GM12878 (cell line): ENCODE measurements at regions not wholly inside any gene's neighbourhood (a gene's known extent, or its start where the extent isn't known, plus 50 kb on each side); places are given as distances from the start of the nearest gene placed in this dataset.
"Not testable (repeated sequence)": the region's sequence is repeated elsewhere in the genome, so short reads cannot be mapped to it uniquely, and the experiment has no call there.

Source experiments
- ATAC-seq: fragments of 200-7000 bp; cut with Tn5 transposase; 3 replicates; pipeline ENCODE4 v1.9.1; 2020; ENCODE audit warnings: mild to moderate bottlenecking, moderate library complexity
- BruUV-seq: library from RNA; stranded (reverse); fragments of 400-500 nt; replicated peaks from 2 replicates; lab custom pipeline; 2021; lab: Mats Ljungman, UMichigan
- CTCF ChIA-PET: fragments of 300-600 bp; sonication (Branson Sonifier 250); formaldehyde crosslinking; extraction: SDS; loops from one replicate; lab custom pipeline; 2021; ENCODE audit warnings: inconsistent platforms; lab: Yijun Ruan, JAX
- POLR2A ChIA-PET: fragments of 350-600 bp; formaldehyde crosslinking; extraction: SDS; loops from one replicate; lab custom pipeline; 2021; ENCODE audit warnings: inconsistent platforms; lab: Charles Lee
- RAD21 ChIA-PET: fragments of 300-600 bp; sonication (Branson Sonifier 250); formaldehyde crosslinking; loops from one replicate; lab custom pipeline; 2023; ENCODE audit warnings: antibody characterized with exemption; ENCODE audit not compliant: unreplicated experiment; lab: Charles Lee
- SMC1A ChIA-PET: fragments of 300-600 bp; sonication (Branson Sonifier 250); formaldehyde crosslinking; loops from one replicate; lab custom pipeline; 2023; ENCODE audit not compliant: unreplicated experiment, uncharacterized antibody; lab: Charles Lee
- DNase-seq: peaks from one replicate; pipeline ENCODE4 v3.0.0-alpha.2; 2011; ENCODE audit warnings: low read depth, low spot score
- FAIRE-seq: peaks from 3 replicates; lab custom pipeline; 2011; peaks lifted over from hg19 to GRCh38; lab: Jason Lieb, UNC
- H2AFZ ChIP-seq: 2 replicates; pipeline ENCODE4 v1.6.0; 2011; ENCODE audit warnings: low read depth, low read length, control low read depth; ENCODE audit not compliant: control insufficient read depth
- H3K27ac ChIP-seq: 2 replicates; pipeline ENCODE4 v1.5.1; 2011; ENCODE audit warnings: control low read depth; ENCODE audit not compliant: control insufficient read depth, insufficient read depth
- H3K27me3 ChIP-seq, 2 experiments: replicated peaks in 1 of 2; 2 replicates each; pipeline versions ENCODE4 v1.6.0 to v1.6.1; 2011; ENCODE audit warnings: low read length in 1 of 2; ENCODE audit not compliant: control insufficient read depth in 2 of 2, insufficient read depth in 2 of 2
- H3K36me3 ChIP-seq, 2 experiments: 2 replicates each; pipeline ENCODE4 v1.5.1; 2011; ENCODE audit warnings: low read length in 1 of 2; ENCODE audit not compliant: control insufficient read depth in 2 of 2, insufficient read depth in 2 of 2
- H3K4me1 ChIP-seq: 2 replicates; pipeline ENCODE4 v1.6.1; 2011; ENCODE audit warnings: mild to moderate bottlenecking, low read length, moderate library complexity, mixed read lengths; ENCODE audit not compliant: control insufficient read depth, insufficient read depth
- H3K4me2 ChIP-seq: 2 replicates; pipeline ENCODE4 v1.6.0; 2011; ENCODE audit warnings: control low read depth; ENCODE audit not compliant: control insufficient read depth, insufficient read depth
- H3K4me3 ChIP-seq: fragments of 200-600 bp; sonication (generic); 2 replicates; pipeline ENCODE4 v1.5.1; 2016
- H3K79me2 ChIP-seq: 2 replicates; pipeline ENCODE4 v1.6.0; 2011; ENCODE audit warnings: low read length; ENCODE audit not compliant: control insufficient read depth, insufficient read depth
- H3K9ac ChIP-seq: 2 replicates; pipeline ENCODE4 v1.8.0; 2011; ENCODE audit warnings: low read length, control low read depth, mixed read lengths; ENCODE audit not compliant: control insufficient read depth, insufficient read depth
- H3K9me3 ChIP-seq: replicated peaks from 3 replicates; pipeline ENCODE4 v1.5.1; 2011; ENCODE audit warnings: mild to moderate bottlenecking, low read length; ENCODE audit not compliant: control insufficient read depth, insufficient read depth
- H4K20me1 ChIP-seq: 2 replicates; pipeline ENCODE4 v1.6.0; 2011; ENCODE audit not compliant: control insufficient read depth, insufficient read depth
- BCL11A ChIP-seq: IDR thresholded peaks from 2 replicates; pipeline ENCODE4 v1.6.1; 2011; ENCODE audit warnings: low read depth, low read length
- BRCA1 ChIP-seq: IDR thresholded peaks from 2 replicates; pipeline ENCODE4 v1.6.1; 2011; ENCODE audit warnings: low read depth, low read length, improper control_type of control experiment
- EZH2 ChIP-seq: IDR thresholded peaks from 2 replicates; pipeline ENCODE4 v1.6.1; 2012; ENCODE audit warnings: low read depth, mild to moderate bottlenecking, control low read depth, inconsistent platforms, low read length, borderline replicate concordance; ENCODE audit not compliant: control insufficient read depth
- GABPA ChIP-seq: IDR thresholded peaks from 2 replicates; pipeline ENCODE4 v1.6.1; 2014; ENCODE audit warnings: antibody characterized with exemption, low read depth, mild to moderate bottlenecking, inconsistent platforms
- HDAC2 ChIP-seq: fragments of 200-600 bp; sonication (generic); IDR thresholded peaks from 2 replicates; pipeline ENCODE4 v1.6.1; 2017
- MEF2A ChIP-seq: IDR thresholded peaks from 2 replicates; pipeline ENCODE4 v1.6.1; 2011; ENCODE audit warnings: low read depth, mild to moderate bottlenecking, low read length, moderate library complexity; ENCODE audit not compliant: insufficient read depth
- PKNOX1 ChIP-seq: fragments of 450-650 bp; IDR thresholded peaks from 2 replicates; pipeline ENCODE4 v1.6.1; 2016; ENCODE audit warnings: mild to moderate bottlenecking
- RB1 ChIP-seq: fragments of 450-650 bp; formaldehyde crosslinking; IDR thresholded peaks from 2 replicates; pipeline ENCODE4 v1.6.1; 2017; ENCODE audit warnings: mild to moderate bottlenecking, borderline replicate concordance
- SIN3A ChIP-seq: IDR thresholded peaks from 2 replicates; pipeline ENCODE4 v1.6.1; 2012; ENCODE audit warnings: low read depth, low read length, improper control_type of control experiment
- ZNF384 ChIP-seq: IDR thresholded peaks from 2 replicates; pipeline ENCODE4 v1.6.1; 2012; ENCODE audit warnings: low read depth, mild to moderate bottlenecking, low read length, improper control_type of control experiment, borderline replicate concordance
- WGBS: methylation state at CpG from one replicate; pipeline ENCODE4 v1.1.6; 2016; ENCODE audit warnings: low lambda C conversion rate; ENCODE audit not compliant: insufficient replicate concordance, insufficient coverage; ENCODE audit errors: missing lambda C conversion rate; 5-methylcytosine and 5-hydroxymethylcytosine counted together
- in situ Hi-C: fragments of 300-500 bp; cut with MboI; formaldehyde crosslinking; loops from 9 replicates; pipeline ENCODE4 v1.14.3; 2018; ENCODE audit warnings: mixed read lengths
- intact Hi-C: fragments of 100-400 bp; cut with micrococcal nuclease; formaldehyde crosslinking; loops from one replicate; pipeline ENCODE4 v1.14.2; 2022; ENCODE audit not compliant: unreplicated experiment

- H2AFZ ChIP-seq, H3K79me2 ChIP-seq, DNase-seq, FAIRE-seq, H3K9ac ChIP-seq, H3K4me1 ChIP-seq, H3K4me2 ChIP-seq, RAD21 ChIA-PET, H4K20me1 ChIP-seq, CTCF ChIA-PET, BruUV-seq, H3K9me3 ChIP-seq, ATAC-seq, H3K27ac ChIP-seq, H3K4me3 ChIP-seq, SMC1A ChIA-PET, intact Hi-C loops, H3K27me3 ChIP-seq, POLR2A ChIA-PET, H3K36me3 ChIP-seq: not testable (repeated sequence)
- WGBS, result 100% methylated on average over 1 of the region's 1 CpG
- in situ Hi-C loops, result loop anchor here (10.0 kb wide), 1 partner anchor 168 kb away; no protein-coding TSS in a partner anchor
These were observed 51.7 kb upstream of the PAXBP1 start for GRCh38 chr21:32823296-32823695.

DNA sequence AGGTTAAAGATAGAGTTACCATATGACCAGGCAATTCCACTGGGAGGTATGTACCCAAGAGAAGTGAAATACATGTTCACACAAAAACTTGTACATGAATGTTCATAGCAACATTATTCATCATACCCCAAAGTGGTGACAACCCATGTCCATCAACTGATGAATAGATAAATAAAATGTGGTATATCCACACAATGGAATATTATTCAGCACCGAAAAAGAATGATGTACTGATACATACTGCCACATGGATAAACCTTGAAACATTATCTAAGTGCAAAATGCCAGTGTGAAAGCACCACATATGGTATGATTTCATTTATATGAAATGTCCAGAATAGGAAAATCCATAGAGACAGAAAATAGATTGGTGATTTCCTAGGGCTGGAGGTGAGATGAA lies 53.4 kb upstream of the PAXBP1 start:
- H3K4me2 ChIP-seq, result no peak overlapping the region
- FAIRE-seq, result no peak
- H3K4me3 ChIP-seq, result no peak overlapping the region
- POLR2A ChIA-PET, result no interaction called here
- no TSS peak for BruUV-seq
- SMC1A ChIA-PET, result interaction anchor here (0.8 to 1.6 kb wide), 6 partner anchors 12 to 371 kb away, joined by 3 to 5 read pairs (median 4); a partner anchor contains a TSS
- H3K79me2 ChIP-seq, result no peaks in the 10 kb centered on the region
- no peaks in the 10 kb centered on the region for H3K9me3 ChIP-seq
- no peak for ATAC-seq
- DNase-seq, result no peak
- in situ Hi-C loops (loop anchor here (10.0 kb wide), 1 partner anchor 170 kb away; no protein-coding TSS in a partner anchor), intact Hi-C loops (no loop called here)
- no peak overlapping the region for H2AFZ ChIP-seq
- TF ChIP-seq GABPA, result no peak
- no peak for TF ChIP-seq SIN3A
- TF ChIP-seq HDAC2, result no peak
- no peak for TF ChIP-seq EZH2
- no peak for TF ChIP-seq ZNF384
- no peak for TF ChIP-seq BRCA1
- TF ChIP-seq PKNOX1, result no peak
- no peak for TF ChIP-seq RB1
- no peak for TF ChIP-seq MEF2A
- no peak for TF ChIP-seq BCL11A
- H3K27ac ChIP-seq, result no peak overlapping the region
- no peaks in the 10 kb centered on the region for H3K4me1 ChIP-seq
- CTCF ChIA-PET, result interaction anchor here (0.6 to 2.5 kb wide), 9 partner anchors 135 to 181 kb away, joined by 3 to 31 read pairs (median 5); no protein-coding TSS in a partner anchor
- RAD21 ChIA-PET, result interaction anchor here (1.1 kb wide), 1 partner anchor 213 kb away, joined by 3 read pairs; the partner anchor contains the start of gene CFAP298
- H3K36me3 ChIP-seq, result no peaks in the 10 kb centered on the region
- no peaks in the 10 kb centered on the region for H4K20me1 ChIP-seq
- 41% methylated on average over 1 of the region's 1 CpG for WGBS
- H3K9ac ChIP-seq, result no peak overlapping the region
- peaks cover 0 to 2% of the 10 kb centered on the region in 2 experiments; a peak in 1 of 4 replicates for H3K27me3 ChIP-seq
